ENCODE measurements at regions not wholly inside any gene's neighbourhood (a gene's known extent, or its start where the extent isn't known, plus 50 kb on each side); places are given as distances from the start of the nearest gene placed in this dataset.
A peak's percentile ranks its signal among the peaks of the same experiment; 100 is the strongest.

DNA sequence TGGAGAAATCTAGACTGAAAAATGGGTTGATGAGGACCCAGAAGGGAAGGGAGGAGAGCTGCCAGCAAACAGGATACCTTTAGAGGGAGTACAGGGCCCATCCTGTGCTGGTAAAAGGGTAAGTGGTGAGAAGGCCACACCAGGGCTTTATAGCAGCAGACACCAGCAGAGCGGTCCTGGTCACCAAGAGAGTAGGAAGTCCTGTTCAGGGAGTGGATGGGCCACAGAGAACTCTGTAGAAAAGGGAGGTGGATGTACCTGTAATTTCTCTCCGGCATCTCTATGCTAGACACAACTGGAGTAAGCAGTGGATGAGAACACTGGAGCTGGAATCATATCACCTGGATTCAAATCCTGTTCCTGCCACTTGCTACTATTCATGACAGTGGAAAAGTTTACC, 867.2 kb downstream of the CCSER2 start:
- Histone ChIP-seq H3K9me3 (no peaks in the 10 kb centered on the region), H3K27ac (replicated peaks in 1 of 4) (no peak overlapping the region), H3K36me3 (no peaks in the 10 kb centered on the region), H3K4me3 (no peak overlapping the region), H3K4me1 (no peaks in the 10 kb centered on the region), H3K27me3 (peaks cover 0 to 4% (median 0%) of the 10 kb centered on the region in 4 donors)
- WGBS = 58% methylated on average over 2 of the region's 2 CpGs
- intact Hi-C loops (cut with DNase I) = no loop called here
- DNase-seq (ENCODE audit: extremely low spot score) = peak; percentile 70
- no peak for TF ChIP-seq POLR2AphosphoS5 (IDR thresholded peaks at IDR 0.05)
- no peak for TF ChIP-seq EP300 (IDR thresholded peaks at IDR 0.05)

DNA sequence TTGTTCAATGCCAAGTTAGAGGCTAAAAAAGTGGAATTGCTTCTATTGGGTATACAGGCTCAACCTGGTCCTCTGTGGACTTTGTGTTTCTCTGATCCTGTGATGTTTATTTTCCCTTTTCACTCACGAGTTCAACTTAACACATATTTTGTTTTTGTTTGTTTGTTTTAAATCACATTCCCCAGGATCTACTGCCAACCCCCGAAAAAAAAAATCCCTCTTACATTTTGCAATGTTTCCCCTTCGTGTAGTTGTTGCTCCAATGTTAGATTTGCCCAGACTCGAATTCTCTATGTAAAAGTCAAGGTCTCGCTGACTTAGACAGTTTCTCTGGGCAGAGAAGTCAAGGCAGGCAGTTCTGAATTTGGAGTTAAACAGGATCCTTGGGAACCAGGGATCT, 876.4 kb downstream of the CCSER2 start:
- no peaks in the 10 kb centered on the region for H3K4me1 ChIP-seq
- H3K36me3 ChIP-seq = no peaks in the 10 kb centered on the region
- H3K4me3 ChIP-seq = no peak overlapping the region
- peak; percentile 53 for DNase-seq (ENCODE audit: extremely low spot score)
- intact Hi-C loops (cut with DNase I) = no loop called here
- peaks cover 0 to 6% (median 0%) of the 10 kb centered on the region in 4 donors for H3K27me3 ChIP-seq
- H3K27ac ChIP-seq (replicated peaks in 1 of 4) = no peak overlapping the region
- H3K9me3 ChIP-seq = no peaks in the 10 kb centered on the region
- WGBS = 65% methylated on average over 5 of the region's 5 CpGs
- TF ChIP-seq EP300 (IDR thresholded peaks at IDR 0.05) = no peak
- TF ChIP-seq, protein P1, sequence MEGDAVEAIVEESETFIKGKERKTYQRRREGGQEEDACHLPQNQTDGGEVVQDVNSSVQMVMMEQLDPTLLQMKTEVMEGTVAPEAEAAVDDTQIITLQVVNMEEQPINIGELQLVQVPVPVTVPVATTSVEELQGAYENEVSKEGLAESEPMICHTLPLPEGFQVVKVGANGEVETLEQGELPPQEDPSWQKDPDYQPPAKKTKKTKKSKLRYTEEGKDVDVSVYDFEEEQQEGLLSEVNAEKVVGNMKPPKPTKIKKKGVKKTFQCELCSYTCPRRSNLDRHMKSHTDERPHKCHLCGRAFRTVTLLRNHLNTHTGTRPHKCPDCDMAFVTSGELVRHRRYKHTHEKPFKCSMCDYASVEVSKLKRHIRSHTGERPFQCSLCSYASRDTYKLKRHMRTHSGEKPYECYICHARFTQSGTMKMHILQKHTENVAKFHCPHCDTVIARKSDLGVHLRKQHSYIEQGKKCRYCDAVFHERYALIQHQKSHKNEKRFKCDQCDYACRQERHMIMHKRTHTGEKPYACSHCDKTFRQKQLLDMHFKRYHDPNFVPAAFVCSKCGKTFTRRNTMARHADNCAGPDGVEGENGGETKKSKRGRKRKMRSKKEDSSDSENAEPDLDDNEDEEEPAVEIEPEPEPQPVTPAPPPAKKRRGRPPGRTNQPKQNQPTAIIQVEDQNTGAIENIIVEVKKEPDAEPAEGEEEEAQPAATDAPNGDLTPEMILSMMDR (IDR thresholded peaks at IDR 0.05) = no peak
- no peak for TF ChIP-seq POLR2AphosphoS5 (IDR thresholded peaks at IDR 0.05)
- no peak for TF ChIP-seq POLR2A (IDR thresholded peaks at IDR 0.05; ENCODE audit: low read depth)

DNA sequence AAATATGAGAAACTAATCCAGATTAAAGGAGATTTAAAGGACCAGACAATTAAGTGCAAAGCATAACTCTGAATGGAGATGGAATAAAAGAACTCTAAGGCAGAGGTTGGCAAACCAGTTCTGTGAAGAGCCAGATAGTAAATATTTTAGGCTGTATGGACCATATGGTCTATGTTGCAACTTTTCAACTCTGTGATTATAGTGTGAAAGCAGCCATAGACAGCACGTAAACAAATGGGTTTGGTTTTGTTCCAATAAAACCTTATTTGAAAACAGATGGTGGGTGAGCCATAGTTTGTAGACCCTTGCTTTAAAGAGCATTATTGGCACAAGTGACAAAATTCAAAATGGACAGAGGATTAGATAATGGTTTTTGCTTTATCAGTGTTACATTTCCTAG, 884.1 kb downstream of the CCSER2 start:
- no peak for DNase-seq (ENCODE audit: extremely low spot score)
- Histone ChIP-seq H3K9me3 (no peaks in the 10 kb centered on the region), H3K27ac (replicated peaks in 1 of 4) (no peak overlapping the region), H3K27me3 (peaks cover 0 to 7% (median 0%) of the 10 kb centered on the region in 4 donors), H3K36me3 (no peaks in the 10 kb centered on the region), H3K4me3 (no peak overlapping the region), H3K4me1 (no peaks in the 10 kb centered on the region)
- TF ChIP-seq EP300 (IDR thresholded peaks at IDR 0.05) (no peak), POLR2AphosphoS5 (IDR thresholded peaks at IDR 0.05) (no peak), POLR2A (IDR thresholded peaks at IDR 0.05; ENCODE audit: low read depth) (no peak)
- TF ChIP-seq, protein P1 (IDR thresholded peaks at IDR 0.05) = no peak
- intact Hi-C loops (cut with DNase I) = no loop called here
- 85% methylated on average over 1 of the region's 1 CpG for WGBS

DNA sequence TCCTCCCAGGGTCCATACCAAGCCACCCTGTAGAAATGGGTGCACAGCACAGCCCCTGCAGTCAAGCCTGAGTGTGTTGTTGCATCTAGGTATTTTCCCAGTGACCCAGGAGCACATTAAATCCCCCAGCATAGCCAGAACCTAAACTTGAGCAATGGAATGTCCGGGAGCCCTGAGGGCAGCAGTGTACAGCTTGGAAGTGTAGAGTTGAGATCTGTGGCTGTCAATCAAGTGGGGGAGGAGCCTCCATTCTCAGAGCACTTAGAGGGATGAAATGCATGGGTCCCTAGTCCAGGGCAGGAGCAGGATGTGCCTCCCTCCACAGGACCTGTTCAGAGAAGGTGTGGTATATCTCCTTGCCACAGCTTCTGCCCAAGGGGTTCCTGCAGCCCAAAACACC, 885.1 kb downstream of the CCSER2 start:
- Histone ChIP-seq H3K9me3 (no peaks in the 10 kb centered on the region), H3K4me3 (no peak overlapping the region), H3K36me3 (no peaks in the 10 kb centered on the region), H3K4me1 (no peaks in the 10 kb centered on the region), H3K27ac (replicated peaks in 1 of 4) (no peak overlapping the region), H3K27me3 (peaks cover 0 to 7% (median 0%) of the 10 kb centered on the region in 4 donors)
- intact Hi-C loops (cut with DNase I) = no loop called here
- no CpG with 5 or more reads among the region's 1 CpG for WGBS
- no peak for TF ChIP-seq POLR2AphosphoS5 (IDR thresholded peaks at IDR 0.05)
- TF ChIP-seq, protein P1 (IDR thresholded peaks at IDR 0.05) = no peak
- no peak for TF ChIP-seq POLR2A (IDR thresholded peaks at IDR 0.05; ENCODE audit: low read depth)
- DNase-seq (ENCODE audit: extremely low spot score) = no peak

DNA sequence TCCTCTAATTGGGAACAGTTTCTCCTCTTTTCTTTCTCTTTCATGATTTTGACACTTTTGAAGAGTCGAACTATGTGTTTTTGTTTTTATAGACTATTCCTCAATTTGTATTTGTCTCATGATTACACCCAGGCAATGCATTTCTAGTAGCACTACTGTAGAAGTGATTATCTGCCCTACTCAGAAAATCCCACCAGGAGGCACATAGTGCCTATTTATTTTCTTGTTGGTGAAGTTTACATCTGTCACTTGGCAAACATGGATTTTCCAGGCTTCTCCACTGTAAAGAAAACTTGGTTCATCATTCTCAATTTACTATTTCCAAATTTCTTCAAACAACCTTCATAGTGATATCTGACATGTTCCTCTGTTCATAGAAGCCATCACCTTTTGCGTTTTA, 893.9 kb downstream of the CCSER2 start:
- no peak overlapping the region for H3K4me3 ChIP-seq
- DNase-seq (ENCODE audit: extremely low spot score) = no peak
- H3K27ac ChIP-seq (replicated peaks in 1 of 4) = no peak overlapping the region
- no peaks in the 10 kb centered on the region for H3K9me3 ChIP-seq
- intact Hi-C loops (cut with DNase I) = no loop called here
- WGBS = 81% methylated on average over 2 of the region's 2 CpGs
- no peaks in the 10 kb centered on the region for H3K4me1 ChIP-seq
- no peak for TF ChIP-seq POLR2A (IDR thresholded peaks at IDR 0.05; ENCODE audit: low read depth)
- TF ChIP-seq EP300 (IDR thresholded peaks at IDR 0.05) = no peak
- TF ChIP-seq, protein P1 (IDR thresholded peaks at IDR 0.05) = no peak
- TF ChIP-seq POLR2AphosphoS5 (IDR thresholded peaks at IDR 0.05) = no peak
- no peaks in the 10 kb centered on the region for H3K36me3 ChIP-seq
- H3K27me3 ChIP-seq = no peaks in the 10 kb centered on the region
